ENCODE measurements at regions not wholly inside any gene's neighbourhood (a gene's known extent, or its start where the extent isn't known, plus 50 kb on each side); places are given as distances from the start of the nearest gene placed in this dataset.

- no peaks in the 10 kb centered on the region for H3K9me3 ChIP-seq (ENCODE audit: control insufficient read depth in 1 of 2, low read length in 2 of 2)
- ChIA-PET CTCF (ENCODE audit: partially characterized antibody) (no interaction called here), POLR2A (ENCODE audit: partially characterized antibody) (no interaction called here)
- Mint-ChIP-seq H3K4me3 (no peak overlapping the region), H3K9me3 (peaks cover 0 to 18% (median 9%) of the 10 kb centered on the region in 8 donors), H3K27me3 (no peaks in the 10 kb centered on the region), H3K36me3 (no peaks in the 10 kb centered on the region), H3K4me1 (no peaks in the 10 kb centered on the region), H3K27ac (no peak overlapping the region)
- no peak overlapping the region for H3K27ac ChIP-seq (ENCODE audit: low read depth, low read length)
- DNase-seq = no peak
- no peaks in the 10 kb centered on the region for H3K36me3 ChIP-seq (ENCODE audit: insufficient read depth, low read length)
- no peaks in the 10 kb centered on the region for H3K27me3 ChIP-seq (ENCODE audit: insufficient read depth, low read length)
- no peaks in the 10 kb centered on the region for H3K4me1 ChIP-seq (ENCODE audit: insufficient read depth, low read length)
- intact Hi-C loops (cut with micrococcal nuclease) = no loop called here
- no peak overlapping the region for H3K4me3 ChIP-seq (ENCODE audit: low read length in 2 of 2)
These were observed 138.8 kb upstream of the ERCC4 start for GRCh38 chr16:13781169-13781564.

GRCh38 chr16:13781575-13782338 lies 138.2 kb upstream of the ERCC4 start:
- Histone ChIP-seq H3K4me3 (ENCODE audit: low read length in 2 of 2) (no peak overlapping the region), H3K4me1 (ENCODE audit: insufficient read depth, low read length) (no peaks in the 10 kb centered on the region), H3K27me3 (ENCODE audit: insufficient read depth, low read length) (no peaks in the 10 kb centered on the region), H3K9me3 (ENCODE audit: control insufficient read depth in 1 of 2, low read length in 2 of 2) (no peaks in the 10 kb centered on the region), H3K27ac (ENCODE audit: low read depth, low read length) (no peak overlapping the region), H3K36me3 (ENCODE audit: insufficient read depth, low read length) (no peaks in the 10 kb centered on the region)
- ChIA-PET POLR2A (ENCODE audit: partially characterized antibody) (no interaction called here), CTCF (ENCODE audit: partially characterized antibody) (no interaction called here)
- DNase-seq = no peak
- peaks cover 0 to 18% (median 9%) of the 10 kb centered on the region in 8 donors for H3K9me3 Mint-ChIP-seq
- H3K36me3 Mint-ChIP-seq = no peaks in the 10 kb centered on the region
- H3K27me3 Mint-ChIP-seq = no peaks in the 10 kb centered on the region
- no peak overlapping the region for H3K27ac Mint-ChIP-seq
- H3K4me3 Mint-ChIP-seq = no peak overlapping the region
- H3K4me1 Mint-ChIP-seq = no peaks in the 10 kb centered on the region
- intact Hi-C loops (cut with micrococcal nuclease) = no loop called here

GRCh38 chr16:13791095-13791494 lies 128.9 kb upstream of the ERCC4 start:
- H3K27ac Mint-ChIP-seq = no peak overlapping the region
- intact Hi-C loops (cut with micrococcal nuclease) = no loop called here
- H3K36me3 Mint-ChIP-seq = no peaks in the 10 kb centered on the region
- no peak overlapping the region for H3K4me3 ChIP-seq (ENCODE audit: low read length in 2 of 2)
- CTCF ChIA-PET (ENCODE audit: partially characterized antibody) = no interaction called here
- DNase-seq = no peak
- no peaks in the 10 kb centered on the region for H3K36me3 ChIP-seq (ENCODE audit: insufficient read depth, low read length)
- peaks cover 2% of the 10 kb centered on the region in 2 donors for H3K27me3 Mint-ChIP-seq
- H3K4me3 Mint-ChIP-seq = no peak overlapping the region
- H3K4me1 Mint-ChIP-seq = no peaks in the 10 kb centered on the region
- H3K9me3 ChIP-seq (ENCODE audit: control insufficient read depth in 1 of 2, low read length in 2 of 2) = no peaks in the 10 kb centered on the region
- H3K9me3 Mint-ChIP-seq = peaks cover 0 to 20% (median 12%) of the 10 kb centered on the region in 8 donors
- H3K27ac ChIP-seq (ENCODE audit: low read depth, low read length) = no peak overlapping the region
- H3K27me3 ChIP-seq (ENCODE audit: insufficient read depth, low read length) = no peaks in the 10 kb centered on the region
- no peaks in the 10 kb centered on the region for H3K4me1 ChIP-seq (ENCODE audit: insufficient read depth, low read length)
- POLR2A ChIA-PET (ENCODE audit: partially characterized antibody) = no interaction called here

DNA sequence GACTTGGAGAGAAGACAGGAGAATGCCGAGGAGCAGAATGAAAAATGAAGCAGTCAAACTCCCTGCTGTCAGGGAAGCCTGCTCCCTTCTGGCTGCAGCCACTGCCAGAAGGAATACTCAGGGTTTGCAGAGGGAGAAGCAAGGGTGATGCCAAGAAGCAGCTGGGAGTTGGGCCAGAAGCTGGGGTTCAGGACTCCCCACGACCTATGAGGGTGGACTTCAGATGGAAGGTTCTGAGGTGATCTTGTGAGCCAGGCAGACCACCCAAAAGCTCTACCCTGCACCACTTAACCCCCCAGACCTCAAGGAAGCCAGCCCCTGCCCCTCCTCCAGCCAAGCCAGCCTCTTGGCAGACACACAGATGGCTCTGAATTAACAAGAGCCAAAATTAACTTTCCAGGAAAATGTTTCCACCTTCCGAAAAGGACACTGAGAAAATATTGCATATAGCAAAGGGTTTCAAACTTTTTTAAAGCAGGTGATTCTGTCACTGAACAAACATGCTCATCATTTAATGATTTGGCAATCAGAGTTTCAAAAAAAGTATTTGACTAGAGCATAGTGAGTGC lies 126.0 kb upstream of the ERCC4 start:
- Histone ChIP-seq H3K9me3 (ENCODE audit: control insufficient read depth in 1 of 2, low read length in 2 of 2) (no peaks in the 10 kb centered on the region), H3K4me1 (ENCODE audit: insufficient read depth, low read length) (no peaks in the 10 kb centered on the region), H3K27ac (ENCODE audit: low read depth, low read length) (no peak overlapping the region), H3K27me3 (ENCODE audit: insufficient read depth, low read length) (no peaks in the 10 kb centered on the region), H3K36me3 (ENCODE audit: insufficient read depth, low read length) (no peaks in the 10 kb centered on the region), H3K4me3 (ENCODE audit: low read length in 2 of 2) (no peak overlapping the region)
- Mint-ChIP-seq H3K4me1 (no peaks in the 10 kb centered on the region), H3K36me3 (no peaks in the 10 kb centered on the region), H3K27ac (no peak overlapping the region), H3K4me3 (no peak overlapping the region), H3K9me3 (peaks cover 0 to 13% (median 8%) of the 10 kb centered on the region in 8 donors), H3K27me3 (peaks cover 2% of the 10 kb centered on the region in 2 donors)
- intact Hi-C loops (cut with micrococcal nuclease) = no loop called here
- POLR2A ChIA-PET (ENCODE audit: partially characterized antibody) = no interaction called here
- CTCF ChIA-PET (ENCODE audit: partially characterized antibody) = no interaction called here
- no peak for DNase-seq

GRCh38 chr16:13795131-13795530 lies 124.8 kb upstream of the ERCC4 start:
- Histone ChIP-seq H3K4me1 (ENCODE audit: insufficient read depth, low read length) (no peaks in the 10 kb centered on the region), H3K9me3 (ENCODE audit: control insufficient read depth in 1 of 2, low read length in 2 of 2) (no peaks in the 10 kb centered on the region), H3K36me3 (ENCODE audit: insufficient read depth, low read length) (no peaks in the 10 kb centered on the region), H3K27me3 (ENCODE audit: insufficient read depth, low read length) (no peaks in the 10 kb centered on the region), H3K4me3 (ENCODE audit: low read length in 2 of 2) (no peak overlapping the region), H3K27ac (ENCODE audit: low read depth, low read length) (no peak overlapping the region)
- H3K4me3 Mint-ChIP-seq = no peak overlapping the region
- ChIA-PET POLR2A (ENCODE audit: partially characterized antibody) (no interaction called here), CTCF (ENCODE audit: partially characterized antibody) (no interaction called here)
- H3K27me3 Mint-ChIP-seq = peaks cover 2% of the 10 kb centered on the region in 2 donors
- intact Hi-C loops (cut with micrococcal nuclease) = no loop called here
- peaks cover 0 to 13% (median 7%) of the 10 kb centered on the region in 8 donors for H3K9me3 Mint-ChIP-seq
- H3K4me1 Mint-ChIP-seq = no peaks in the 10 kb centered on the region
- H3K27ac Mint-ChIP-seq = no peak overlapping the region
- H3K36me3 Mint-ChIP-seq = no peaks in the 10 kb centered on the region
- no peak for DNase-seq

DNA sequence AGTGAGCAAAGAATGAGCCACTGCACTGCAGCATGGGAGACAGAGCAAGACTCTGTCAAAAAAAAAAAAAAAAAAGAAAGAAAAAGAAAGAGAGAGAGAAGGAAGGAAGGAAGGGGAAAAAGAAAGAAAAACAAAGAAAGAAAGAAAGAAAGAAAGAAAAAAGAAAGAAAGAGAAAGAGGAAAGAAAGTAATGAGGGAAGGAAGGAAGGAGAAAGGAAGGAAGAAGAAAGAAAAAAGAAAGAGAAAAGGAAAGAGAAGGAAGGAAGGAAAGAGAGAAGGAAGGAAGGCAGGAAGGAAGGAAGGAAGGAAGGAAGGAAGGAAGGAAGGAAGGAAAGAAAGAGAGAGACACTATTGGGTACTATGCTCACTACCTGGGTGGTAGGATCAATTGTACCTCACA lies 122.2 kb upstream of the ERCC4 start:
- Histone ChIP-seq H3K4me3 (ENCODE audit: low read length in 2 of 2) (no peak overlapping the region), H3K4me1 (ENCODE audit: insufficient read depth, low read length) (no peaks in the 10 kb centered on the region), H3K36me3 (ENCODE audit: insufficient read depth, low read length) (no peaks in the 10 kb centered on the region), H3K27ac (ENCODE audit: low read depth, low read length) (no peak overlapping the region), H3K9me3 (ENCODE audit: control insufficient read depth in 1 of 2, low read length in 2 of 2) (no peaks in the 10 kb centered on the region), H3K27me3 (ENCODE audit: insufficient read depth, low read length) (no peaks in the 10 kb centered on the region)
- ChIA-PET CTCF (ENCODE audit: partially characterized antibody) (no interaction called here), POLR2A (ENCODE audit: partially characterized antibody) (no interaction called here)
- Mint-ChIP-seq H3K27ac (no peak overlapping the region), H3K4me3 (no peak overlapping the region), H3K27me3 (peaks cover 0 to 2% of the 10 kb centered on the region in 2 donors), H3K4me1 (no peaks in the 10 kb centered on the region), H3K9me3 (peaks cover 0 to 4% (median under 1%) of the 10 kb centered on the region in 8 donors), H3K36me3 (no peaks in the 10 kb centered on the region)
- intact Hi-C loops (cut with micrococcal nuclease) = no loop called here
- DNase-seq = no peak

DNA sequence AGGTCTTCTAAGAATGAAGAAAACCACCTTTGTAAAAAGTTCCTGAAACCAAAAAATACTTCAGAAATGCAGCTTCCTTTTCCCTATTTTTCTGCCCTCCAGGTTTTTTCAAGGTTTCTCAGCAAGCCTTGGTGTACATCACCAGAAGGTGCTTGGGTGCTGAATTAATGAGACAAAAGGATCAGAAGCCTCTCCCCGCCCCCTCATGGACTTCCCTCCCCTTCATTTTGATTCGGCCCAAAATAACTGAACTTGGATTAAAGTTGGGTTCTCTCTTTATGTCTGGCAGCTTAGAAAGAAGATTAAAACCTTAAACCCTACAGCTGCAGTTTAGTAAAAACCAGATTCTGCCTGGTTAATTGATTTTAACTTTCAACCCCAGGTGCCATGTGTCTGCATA lies 121.7 kb upstream of the ERCC4 start:
- intact Hi-C loops (cut with micrococcal nuclease) = no loop called here
- Mint-ChIP-seq H3K36me3 (no peaks in the 10 kb centered on the region), H3K9me3 (peaks cover 0 to 4% (median 0%) of the 10 kb centered on the region in 8 donors), H3K27me3 (no peaks in the 10 kb centered on the region), H3K4me1 (no peaks in the 10 kb centered on the region), H3K4me3 (no peak overlapping the region), H3K27ac (no peak overlapping the region)
- Histone ChIP-seq H3K27me3 (ENCODE audit: insufficient read depth, low read length) (no peaks in the 10 kb centered on the region), H3K9me3 (ENCODE audit: control insufficient read depth in 1 of 2, low read length in 2 of 2) (no peaks in the 10 kb centered on the region), H3K4me1 (ENCODE audit: insufficient read depth, low read length) (no peaks in the 10 kb centered on the region), H3K36me3 (ENCODE audit: insufficient read depth, low read length) (no peaks in the 10 kb centered on the region), H3K27ac (ENCODE audit: low read depth, low read length) (no peak overlapping the region), H3K4me3 (ENCODE audit: low read length in 2 of 2) (no peak overlapping the region)
- ChIA-PET POLR2A (ENCODE audit: partially characterized antibody) (no interaction called here), CTCF (ENCODE audit: partially characterized antibody) (no interaction called here)
- DNase-seq = no peak
